GM23338 (cell line): ENCODE measurements at regions not wholly inside any gene's neighbourhood (a gene's known extent, or its start where the extent isn't known, plus 50 kb on each side); places are given as distances from the start of the nearest gene placed in this dataset.

Experiments used
- ATAC-seq: fragments of 200-7000 bp; cut with Tn5 transposase; 3 replicates; pipeline ENCODE4 v1.9.1; 2020
- DNase-seq: peaks from one replicate; pipeline ENCODE4 v3.0.0-alpha.2; 2015; ENCODE audit warnings: low spot score
- H2AFZ ChIP-seq: fragments of 200-600 bp; sonication (generic); 2 replicates; pipeline ENCODE4 v1.8.0; 2016; ENCODE audit warnings: antibody characterized with exemption, mild to moderate bottlenecking, moderate library complexity
- H3F3A ChIP-seq: fragments of 200-600 bp; sonication (generic); replicated peaks from 2 replicates; pipeline ENCODE4 v1.8.0; 2017; ENCODE audit warnings: antibody characterized with exemption, mixed run types, low read depth
- H3K27ac ChIP-seq: fragments of 200-600 bp; sonication (generic); 2 replicates; pipeline ENCODE4 v1.6.1; 2016; ENCODE audit warnings: low read depth
- H3K27me3 ChIP-seq: fragments of 200-600 bp; sonication (generic); 2 replicates; pipeline ENCODE4 v1.8.0; 2016; ENCODE audit warnings: mild to moderate bottlenecking, mixed run types, moderate library complexity; ENCODE audit not compliant: insufficient read depth
- H3K36me3 ChIP-seq: fragments of 200-600 bp; sonication (generic); 2 replicates; pipeline ENCODE4 v1.8.0; 2016; ENCODE audit warnings: mild to moderate bottlenecking; ENCODE audit not compliant: insufficient read depth
- H3K4me1 ChIP-seq: fragments of 200-600 bp; sonication (generic); 2 replicates; pipeline ENCODE4 v1.8.0; 2016; ENCODE audit warnings: mild to moderate bottlenecking, moderate library complexity; ENCODE audit not compliant: insufficient read depth
- H3K4me2 ChIP-seq: fragments of 200-600 bp; sonication (generic); 2 replicates; pipeline ENCODE4 v1.7.1; 2017; ENCODE audit warnings: mixed run types
- H3K4me3 ChIP-seq: fragments of 200-600 bp; sonication (generic); 2 replicates; pipeline ENCODE4 v1.6.1; 2016; ENCODE audit warnings: mixed run types
- H3K79me2 ChIP-seq: fragments of 200-600 bp; sonication (generic); replicated peaks from 2 replicates; pipeline ENCODE4 v1.8.0; 2017; ENCODE audit warnings: mild to moderate bottlenecking; ENCODE audit not compliant: insufficient read depth
- H3K9me2 ChIP-seq: fragments of 200-600 bp; sonication (generic); 2 replicates; pipeline ENCODE4 v1.8.0; 2017; ENCODE audit not compliant: insufficient read depth
- H4K20me1 ChIP-seq: fragments of 200-600 bp; sonication (generic); replicated peaks from 2 replicates; pipeline ENCODE4 v1.8.0; 2017; ENCODE audit warnings: mild to moderate bottlenecking; ENCODE audit not compliant: insufficient read depth
- H3K27ac Mint-ChIP-seq: 2 replicates; pipeline ENCODE4 v1.8.0; 2020; ENCODE audit warnings: inconsistent platforms, mild to moderate bottlenecking, moderate library complexity, mixed read lengths
- H3K27me3 Mint-ChIP-seq: 3 replicates; pipeline ENCODE4 v1.8.0; 2022; ENCODE audit warnings: low read depth, mild to moderate bottlenecking, moderate library complexity, mixed read lengths, inconsistent platforms; ENCODE audit not compliant: insufficient read depth, poor library complexity
- H3K36me3 Mint-ChIP-seq: 3 replicates; pipeline ENCODE4 v1.8.0; 2021; ENCODE audit warnings: low read depth, mild to moderate bottlenecking, inconsistent platforms, moderate library complexity, mixed read lengths
- H3K4me1 Mint-ChIP-seq: 3 replicates; pipeline ENCODE4 v1.8.0; 2020; ENCODE audit warnings: mild to moderate bottlenecking, inconsistent platforms, mixed read lengths
- H3K4me3 Mint-ChIP-seq: 3 replicates; pipeline ENCODE4 v1.8.0; 2021; ENCODE audit warnings: moderate library complexity, mild to moderate bottlenecking, inconsistent platforms, mixed read lengths
- H3K9me3 Mint-ChIP-seq: 3 replicates; pipeline ENCODE4 v1.8.0; 2020; ENCODE audit warnings: moderate library complexity, mild to moderate bottlenecking, inconsistent platforms, mixed read lengths
- CTCF ChIP-seq, 2 experiments: fragments of 200-600 bp in 1 of 2; sonication (generic) in 1 of 2; conservative IDR thresholded peaks; 2 replicates each; pipeline versions ENCODE4 v1.5.1 to v1.6.1; 2016 to 2017; ENCODE audit warnings: antibody characterized with exemption in 2 of 2, low read depth in 2 of 2, mild to moderate bottlenecking in 2 of 2, moderate library complexity in 1 of 2
- ETS1 ChIP-seq: IDR thresholded peaks from 2 replicates; pipeline ENCODE4 v1.6.1; 2016; ENCODE audit warnings: antibody characterized with exemption
- EZH2 ChIP-seq: fragments of 200-600 bp; sonication (generic); IDR thresholded peaks from one replicate; pipeline ENCODE4 v1.8.0; 2017; ENCODE audit warnings: antibody characterized with exemption, mild to moderate bottlenecking, low read depth; ENCODE audit not compliant: unreplicated experiment
- EZH2phosphoT487 ChIP-seq: fragments of 200-600 bp; sonication (generic); IDR thresholded peaks from one replicate; pipeline ENCODE4 v1.8.1; 2018; ENCODE audit warnings: antibody characterized with exemption; ENCODE audit not compliant: unreplicated experiment
- JUNB ChIP-seq: IDR thresholded peaks from one replicate; pipeline ENCODE4 v1.6.1; 2016; ENCODE audit warnings: antibody characterized with exemption; ENCODE audit not compliant: unreplicated experiment
- NANOG ChIP-seq: IDR thresholded peaks from 2 replicates; pipeline ENCODE4 v1.6.1; 2016; ENCODE audit warnings: antibody characterized with exemption, borderline replicate concordance
- POLR2AphosphoS5 ChIP-seq: IDR thresholded peaks from 2 replicates; pipeline ENCODE4 v1.6.1; 2016; ENCODE audit warnings: antibody characterized with exemption, low read depth
- STAT1 ChIP-seq: IDR thresholded peaks from one replicate; pipeline ENCODE4 v1.6.1; 2016; ENCODE audit warnings: antibody characterized with exemption; ENCODE audit not compliant: unreplicated experiment
- ZNF462 ChIP-seq: fragments of 250-450 bp; sonication (Bioruptor Pico); IDR thresholded peaks from 2 replicates; pipeline ENCODE4 v1.5.0; 2020; ENCODE audit warnings: mild to moderate bottlenecking, moderate library complexity

- no peak for TF ChIP-seq CTCF (conservative IDR thresholded peaks at IDR 0.05; ENCODE audit: low read depth in 2 of 2)
- TF ChIP-seq JUNB = no peak
- no peak for TF ChIP-seq ETS1
- no peak for TF ChIP-seq EZH2phosphoT487
- TF ChIP-seq NANOG = no peak
Observed at GRCh38 chr6:92297101-92297500, 1122.3 kb downstream of the EPHA7 start (continued).

GRCh38 chr6:92292067-92292466 lies 1127.3 kb downstream of the EPHA7 start:
- DNase-seq (no peak), ATAC-seq (peak; percentile 53)
- no peaks in the 10 kb centered on the region for H3K4me1 Mint-ChIP-seq
- Histone ChIP-seq H3K27me3 (no peaks in the 10 kb centered on the region), H3F3A (no peaks in the 10 kb centered on the region), H4K20me1 (no peaks in the 10 kb centered on the region), H3K4me3 (no peak overlapping the region), H3K27ac (no peak overlapping the region), H3K9me2 (no peaks in the 10 kb centered on the region), H3K79me2 (no peaks in the 10 kb centered on the region), H3K4me1 (no peaks in the 10 kb centered on the region), H2AFZ (no peak overlapping the region), H3K36me3 (no peaks in the 10 kb centered on the region), H3K4me2 (no peak overlapping the region)
- no peak overlapping the region for H3K27ac Mint-ChIP-seq
- H3K27me3 Mint-ChIP-seq = no peaks in the 10 kb centered on the region
- H3K4me3 Mint-ChIP-seq = no peak overlapping the region
- TF ChIP-seq CTCF (conservative IDR thresholded peaks at IDR 0.05; ENCODE audit: low read depth in 2 of 2) (0 out of 4 replicates have a peak, but pooled peaks of 1 of the 2 experiments have one; percentile 9), EZH2 (no peak)
- peaks cover 3% of the 10 kb centered on the region; the same call in 1 of the 3 replicates for H3K9me3 Mint-ChIP-seq
- H3K36me3 Mint-ChIP-seq = no peaks in the 10 kb centered on the region

GRCh38 chr6:92289831-92290230 lies 1129.5 kb downstream of the EPHA7 start:
- Mint-ChIP-seq H3K9me3 (peaks cover 3% of the 10 kb centered on the region; the same call in 1 of the 3 replicates), H3K27me3 (no peaks in the 10 kb centered on the region), H3K27ac (no peak overlapping the region), H3K4me3 (no peak overlapping the region), H3K4me1 (no peaks in the 10 kb centered on the region), H3K36me3 (no peaks in the 10 kb centered on the region)
- Histone ChIP-seq H3K9me2 (no peaks in the 10 kb centered on the region), H3K4me3 (no peak overlapping the region), H2AFZ (no peak overlapping the region), H3K4me2 (no peak overlapping the region), H3K79me2 (no peaks in the 10 kb centered on the region), H3K36me3 (no peaks in the 10 kb centered on the region), H3K27ac (no peak overlapping the region), H3F3A (no peaks in the 10 kb centered on the region), H3K4me1 (no peaks in the 10 kb centered on the region), H3K27me3 (no peaks in the 10 kb centered on the region), H4K20me1 (no peaks in the 10 kb centered on the region)
- no peak for ATAC-seq
- no peak for DNase-seq
- no peak for TF ChIP-seq STAT1
- TF ChIP-seq ZNF462 = no peak
- TF ChIP-seq EZH2 = no peak
- no peak for TF ChIP-seq POLR2AphosphoS5
- no peak for TF ChIP-seq NANOG
